ENCODE measurements at regions not wholly inside any gene's neighbourhood (a gene's known extent, or its start where the extent isn't known, plus 50 kb on each side); places are given as distances from the start of the nearest gene placed in this dataset.

DNA sequence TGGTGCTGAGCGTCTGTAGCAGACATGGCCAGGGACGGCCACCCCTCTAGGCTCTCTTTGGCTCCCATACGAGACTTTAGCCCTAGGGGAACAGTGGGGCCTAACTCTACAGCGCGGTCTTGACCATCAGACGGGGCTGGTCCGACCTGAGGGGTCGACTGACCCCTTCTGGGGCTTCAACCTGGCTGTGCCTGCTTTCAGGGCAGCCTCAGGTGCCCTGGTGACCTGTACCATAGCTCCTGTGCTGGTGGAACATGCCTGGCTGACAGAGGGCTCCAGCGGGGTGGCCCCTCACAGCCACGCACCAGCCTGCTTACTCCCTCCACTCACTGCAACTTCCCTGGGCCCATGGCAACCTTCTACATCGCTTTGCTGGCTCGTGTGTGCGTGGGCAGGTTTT lies 423.4 kb upstream of the SEMA6A start:
- Histone ChIP-seq H3K27ac (no peak overlapping the region), H3K4me1 (no peaks in the 10 kb centered on the region), H3K9me3 (peaks cover 0 to 23% (median 2%) of the 10 kb centered on the region in 8 donors), H3K36me3 (no peaks in the 10 kb centered on the region), H3K4me3 (no peak overlapping the region), H3K27me3 (replicated peaks in 1 of 7) (no peaks in the 10 kb centered on the region)
- intact Hi-C loops (cut with DNase I; ENCODE audit: low total_unique reads) = no loop called here
- DNase-seq = no peak
- TF ChIP-seq, protein P1, sequence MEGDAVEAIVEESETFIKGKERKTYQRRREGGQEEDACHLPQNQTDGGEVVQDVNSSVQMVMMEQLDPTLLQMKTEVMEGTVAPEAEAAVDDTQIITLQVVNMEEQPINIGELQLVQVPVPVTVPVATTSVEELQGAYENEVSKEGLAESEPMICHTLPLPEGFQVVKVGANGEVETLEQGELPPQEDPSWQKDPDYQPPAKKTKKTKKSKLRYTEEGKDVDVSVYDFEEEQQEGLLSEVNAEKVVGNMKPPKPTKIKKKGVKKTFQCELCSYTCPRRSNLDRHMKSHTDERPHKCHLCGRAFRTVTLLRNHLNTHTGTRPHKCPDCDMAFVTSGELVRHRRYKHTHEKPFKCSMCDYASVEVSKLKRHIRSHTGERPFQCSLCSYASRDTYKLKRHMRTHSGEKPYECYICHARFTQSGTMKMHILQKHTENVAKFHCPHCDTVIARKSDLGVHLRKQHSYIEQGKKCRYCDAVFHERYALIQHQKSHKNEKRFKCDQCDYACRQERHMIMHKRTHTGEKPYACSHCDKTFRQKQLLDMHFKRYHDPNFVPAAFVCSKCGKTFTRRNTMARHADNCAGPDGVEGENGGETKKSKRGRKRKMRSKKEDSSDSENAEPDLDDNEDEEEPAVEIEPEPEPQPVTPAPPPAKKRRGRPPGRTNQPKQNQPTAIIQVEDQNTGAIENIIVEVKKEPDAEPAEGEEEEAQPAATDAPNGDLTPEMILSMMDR (IDR thresholded peaks at IDR 0.05 in 8 of 11, conservative IDR thresholded peaks at IDR 0.05 in 3 of 11) = no peak
- TF ChIP-seq POLR2AphosphoS5 (IDR thresholded peaks at IDR 0.05) (no peak), POLR2A (IDR thresholded peaks at IDR 0.05) (no peak)
- WGBS, 5 donors = 80 to 94% (median 86%) methylated on average over 9 to 13 of the region's 13 CpGs

DNA sequence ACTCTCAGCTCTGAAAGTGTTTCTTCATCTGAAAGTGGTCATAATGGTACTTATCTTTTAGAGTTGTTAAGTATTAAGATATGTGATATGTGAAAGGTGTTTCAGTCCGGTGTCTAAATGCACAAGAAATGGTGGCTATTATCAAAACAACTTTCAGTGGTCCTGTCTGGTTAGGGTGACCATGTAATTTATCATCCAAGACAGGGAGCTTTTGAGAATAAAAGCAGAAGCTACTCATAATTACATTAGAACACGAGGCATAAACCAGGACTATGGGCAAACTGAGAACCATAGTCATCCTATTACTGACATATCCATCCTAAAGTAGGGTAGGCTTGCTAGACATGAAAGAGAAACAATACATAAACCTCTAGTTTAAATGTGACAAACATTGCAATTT lies 418.1 kb upstream of the SEMA6A start:
- H3K27ac ChIP-seq = no peak overlapping the region
- peaks cover 0 to 2% (median 0%) of the 10 kb centered on the region in 8 donors for H3K9me3 ChIP-seq
- no peak overlapping the region for H3K4me3 ChIP-seq
- DNase-seq = no peak
- TF ChIP-seq POLR2A (IDR thresholded peaks at IDR 0.05) (no peak), POLR2AphosphoS5 (IDR thresholded peaks at IDR 0.05) (no peak)
- TF ChIP-seq, protein P1 (IDR thresholded peaks at IDR 0.05 in 8 of 11, conservative IDR thresholded peaks at IDR 0.05 in 3 of 11) = no peak
- H3K4me1 ChIP-seq = no peaks in the 10 kb centered on the region
- H3K36me3 ChIP-seq = no peaks in the 10 kb centered on the region
- H3K27me3 ChIP-seq (replicated peaks in 1 of 7) = no peaks in the 10 kb centered on the region
- intact Hi-C loops (cut with DNase I; ENCODE audit: low total_unique reads) = no loop called here
- WGBS, 5 donors = 64 to 78% (median 76%) methylated on average over 2 of the region's 2 CpGs

DNA sequence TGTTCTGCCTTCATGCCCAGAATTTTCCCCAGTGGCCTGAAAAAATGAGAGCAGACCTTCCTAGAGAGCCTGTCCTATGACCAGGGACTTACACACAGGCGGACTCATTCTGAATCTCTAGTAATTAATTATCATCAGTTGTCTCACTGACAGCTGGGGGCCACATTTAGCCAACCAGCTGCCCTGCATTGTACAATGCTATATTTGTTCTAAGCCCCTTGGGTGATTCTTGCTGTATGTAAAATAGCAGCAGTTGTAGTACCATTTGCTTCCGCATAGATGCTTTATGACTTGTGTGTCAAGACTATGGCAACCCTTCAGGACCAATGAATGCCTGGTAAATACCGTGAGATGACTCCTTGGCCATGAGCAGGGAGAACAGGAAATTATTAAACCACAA lies 415.4 kb upstream of the SEMA6A start:
- intact Hi-C loops (cut with DNase I; ENCODE audit: low total_unique reads) = no loop called here
- no peaks in the 10 kb centered on the region for H3K36me3 ChIP-seq
- no peak overlapping the region for H3K27ac ChIP-seq
- DNase-seq = no peak
- 68 to 78% (median 72%) methylated on average over 3 of the region's 3 CpGs for WGBS, 5 donors
- no peaks in the 10 kb centered on the region for H3K27me3 ChIP-seq (replicated peaks in 1 of 7)
- H3K4me1 ChIP-seq = no peaks in the 10 kb centered on the region
- no peak overlapping the region for H3K4me3 ChIP-seq
- H3K9me3 ChIP-seq = peaks cover 0 to 10% (median 0%) of the 10 kb centered on the region in 8 donors
- TF ChIP-seq POLR2A (IDR thresholded peaks at IDR 0.05) (no peak), POLR2AphosphoS5 (IDR thresholded peaks at IDR 0.05) (no peak)
- TF ChIP-seq, protein P1 (IDR thresholded peaks at IDR 0.05 in 8 of 11, conservative IDR thresholded peaks at IDR 0.05 in 3 of 11) = no peak

DNA sequence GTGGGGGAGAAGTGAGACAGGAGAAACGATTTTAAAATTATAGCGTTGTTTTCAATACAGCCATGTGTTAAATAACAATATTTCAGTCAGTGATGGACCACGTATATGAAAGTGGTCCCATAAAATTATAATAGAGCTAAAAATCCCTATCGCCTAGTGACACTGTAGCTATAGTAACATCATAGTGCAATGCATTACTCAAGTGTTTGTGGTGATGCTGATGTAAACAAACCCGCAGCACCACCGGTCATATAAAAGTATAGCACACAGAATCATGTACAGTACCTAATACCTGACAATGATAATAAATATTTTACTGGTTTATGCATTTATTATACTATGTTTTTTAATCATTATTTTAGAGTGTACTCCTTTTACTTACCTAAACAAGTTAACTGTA lies 407.4 kb upstream of the SEMA6A start:
- Histone ChIP-seq H3K27ac (no peak overlapping the region), H3K4me1 (no peaks in the 10 kb centered on the region), H3K27me3 (replicated peaks in 1 of 7) (no peaks in the 10 kb centered on the region), H3K36me3 (no peaks in the 10 kb centered on the region), H3K4me3 (no peak overlapping the region), H3K9me3 (peaks cover 0 to 10% (median 0%) of the 10 kb centered on the region in 8 donors)
- 86 to 91% (median 88%) methylated on average over 6 of the region's 6 CpGs for WGBS, 5 donors
- no peak for TF ChIP-seq POLR2A (IDR thresholded peaks at IDR 0.05)
- TF ChIP-seq, protein P1 (IDR thresholded peaks at IDR 0.05 in 8 of 11, conservative IDR thresholded peaks at IDR 0.05 in 3 of 11) = no peak
- no peak for TF ChIP-seq POLR2AphosphoS5 (IDR thresholded peaks at IDR 0.05)
- no peak for DNase-seq
- intact Hi-C loops (cut with DNase I; ENCODE audit: low total_unique reads) = no loop called here

All from spleen (tissue), 11 donors.